ENCODE measurements at regions not wholly inside any gene's neighbourhood (a gene's known extent, or its start where the extent isn't known, plus 50 kb on each side); places are given as distances from the start of the nearest gene placed in this dataset.
"Not testable (repeated sequence)": the region's sequence is repeated elsewhere in the genome, so short reads cannot be mapped to it uniquely, and the experiment has no call there.

DNA sequence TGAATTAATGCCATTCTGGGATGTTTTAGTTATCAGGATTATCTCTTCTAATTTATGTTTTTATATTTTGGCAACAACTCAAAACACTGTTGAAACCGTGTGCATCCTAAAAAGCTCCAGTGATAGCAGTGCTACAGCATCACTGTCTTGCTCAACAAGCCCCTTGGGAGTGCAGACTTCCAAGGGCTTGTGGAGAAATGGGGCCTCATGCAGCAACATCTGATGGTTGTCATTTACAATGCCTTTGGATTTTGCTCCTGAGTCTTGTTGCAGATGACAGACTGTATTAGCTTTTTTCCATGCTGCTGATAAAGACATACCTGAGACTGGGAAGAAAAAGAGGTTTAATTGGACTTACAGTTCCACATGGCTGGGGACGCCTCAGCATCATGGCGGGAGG is 515.4 kb downstream of the NEBL start:
- no peak for DNase-seq

DNA sequence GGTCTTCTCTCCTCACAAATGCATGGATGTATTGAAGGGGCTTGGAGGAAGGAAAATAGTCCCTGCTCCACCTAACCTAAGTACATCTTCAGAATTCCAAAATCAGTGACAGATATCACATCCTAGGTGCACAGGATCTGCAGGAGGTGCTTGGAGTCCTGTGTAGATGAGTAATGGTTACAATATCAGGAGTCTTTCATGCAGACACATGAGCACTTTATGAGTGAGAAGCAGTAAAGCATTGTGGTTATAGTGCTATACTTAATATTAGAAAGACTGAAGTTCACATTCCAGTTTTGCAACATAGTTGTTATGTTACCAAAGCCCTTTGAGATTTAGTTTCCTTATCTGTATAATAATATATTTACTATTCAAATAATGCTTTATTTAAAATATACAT is 516.7 kb downstream of the NEBL start:
- DNase-seq = no peak

DNA sequence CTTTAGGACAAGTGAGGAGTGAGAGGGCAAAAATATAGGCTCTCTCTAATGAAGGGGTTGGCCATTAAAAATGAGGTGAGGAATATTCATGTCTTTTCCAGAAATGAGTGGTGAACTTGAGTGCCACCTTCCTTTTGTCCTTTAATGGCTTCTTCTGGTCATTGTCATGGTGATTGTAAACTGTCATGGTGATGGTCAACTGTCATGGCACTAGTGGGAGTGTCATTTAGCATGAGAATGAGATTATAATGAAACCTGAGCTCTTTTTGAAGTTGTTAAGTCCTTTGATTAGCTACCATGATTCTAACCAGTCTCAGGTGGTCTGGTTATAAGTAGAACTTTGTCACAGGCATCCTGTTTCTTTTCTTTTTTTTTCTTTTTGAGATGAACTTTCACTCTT is 524.4 kb downstream of the NEBL start:
- no peak for DNase-seq

DNA sequence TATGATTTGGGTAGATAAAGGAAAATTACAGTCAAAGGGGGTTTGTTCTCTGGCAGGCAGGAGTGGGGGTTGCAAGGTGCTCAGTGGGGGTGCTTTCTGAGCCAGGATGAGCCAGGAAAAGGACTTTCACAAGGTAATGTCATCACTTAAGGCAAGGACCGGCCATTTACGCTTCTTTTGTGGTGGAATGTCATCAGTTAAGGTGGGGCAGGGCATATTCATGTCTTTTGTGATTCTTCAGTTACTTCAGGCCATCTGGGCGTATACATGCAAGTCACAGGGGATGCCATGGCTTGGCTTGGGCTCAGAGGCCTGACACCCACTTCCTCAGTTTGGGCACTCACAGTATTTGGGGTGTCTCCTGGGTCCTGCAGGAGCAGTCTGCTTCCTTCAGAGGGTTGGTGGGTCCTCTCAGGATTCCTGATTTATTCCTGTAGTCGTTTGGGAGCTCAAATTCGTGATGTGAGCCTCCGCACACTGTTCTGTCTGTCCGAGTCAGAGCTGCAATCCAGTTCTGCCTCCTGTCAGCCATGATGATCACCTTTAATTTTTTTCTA is 526.1 kb downstream of the NEBL start:
- DNase-seq = not testable (repeated sequence)

DNA sequence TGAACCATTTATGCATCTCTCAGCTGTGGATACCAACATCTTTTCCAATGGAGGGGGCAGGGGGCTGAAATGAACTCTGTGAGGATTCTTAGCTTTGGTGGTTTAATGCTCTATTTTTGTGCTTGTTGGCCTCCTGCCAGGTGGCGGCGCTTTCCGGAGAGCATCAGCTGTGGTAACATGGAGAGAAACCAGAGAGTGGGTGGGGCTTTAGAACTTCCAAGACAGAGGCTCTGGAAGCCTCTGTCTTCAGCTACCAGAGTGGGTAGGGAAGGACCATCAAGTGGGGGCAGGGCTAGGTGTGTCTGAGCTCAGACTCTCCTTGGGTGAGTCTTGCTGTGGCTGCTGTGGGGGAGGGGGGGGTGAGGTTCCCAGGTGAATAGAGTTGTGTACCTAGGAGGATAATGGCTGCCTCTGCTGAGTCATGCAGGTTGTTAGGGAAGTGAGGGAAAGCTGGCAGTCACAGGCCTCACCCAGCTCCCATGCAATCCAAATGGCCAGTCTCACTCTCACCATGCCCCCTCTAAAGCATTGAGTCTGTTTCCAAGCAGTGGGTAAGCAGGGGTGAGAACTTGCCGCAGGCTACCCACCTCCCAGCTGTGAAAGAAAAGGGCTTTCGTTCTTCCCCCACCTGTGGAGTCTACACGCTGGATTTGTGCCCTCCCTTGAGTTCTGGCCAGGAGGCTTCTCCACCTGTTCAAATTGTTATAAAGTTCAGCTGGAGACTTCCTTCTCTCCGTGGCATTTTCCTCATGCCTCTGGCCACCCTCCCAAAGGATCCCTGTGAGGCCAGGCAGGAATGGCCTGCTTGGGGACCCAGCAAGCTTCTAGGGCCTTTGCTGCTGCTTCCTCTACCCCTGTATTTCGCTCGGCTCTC is 527.0 kb downstream of the NEBL start:
- no peak for DNase-seq

DNA sequence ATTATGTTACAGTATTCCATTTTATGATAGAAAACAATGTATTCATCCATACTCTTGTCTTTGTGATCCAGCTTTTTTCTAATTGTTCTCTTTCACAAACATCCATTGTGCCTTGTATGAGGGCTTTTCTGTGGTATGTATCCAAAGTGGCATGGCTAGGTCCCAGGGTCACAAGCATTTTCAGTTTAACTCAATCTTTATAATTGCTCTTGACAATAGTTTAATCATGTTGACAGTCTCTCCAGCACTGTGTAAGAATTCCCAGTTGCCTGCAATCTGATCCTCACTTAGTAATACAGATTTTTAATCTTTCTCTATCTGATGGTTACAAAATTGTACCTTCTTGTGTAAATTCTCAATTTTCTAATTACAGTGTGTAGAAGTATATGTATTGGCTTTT is 533.4 kb downstream of the NEBL start:
- DNase-seq = no peak

DNA sequence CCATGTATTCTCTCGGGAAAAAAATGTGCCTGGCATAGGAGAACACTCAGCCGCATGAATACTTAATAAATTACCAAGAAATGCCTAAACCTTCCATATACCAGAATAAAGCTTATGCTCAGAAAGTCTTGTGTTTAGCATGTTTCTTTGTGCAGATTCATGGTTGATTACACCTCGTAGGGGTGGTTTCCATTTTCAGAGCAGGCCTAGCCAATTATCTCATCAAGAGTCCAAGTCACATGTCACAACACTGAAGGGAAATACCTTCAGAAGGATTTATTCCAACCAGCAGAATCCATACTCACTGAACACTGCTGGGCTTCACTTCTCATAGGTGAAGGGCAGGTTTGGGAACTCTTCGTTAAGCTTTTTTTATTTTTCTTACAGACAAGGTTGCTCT is 539.7 kb downstream of the PLXDC2 start:
- no peak for DNase-seq

DNA sequence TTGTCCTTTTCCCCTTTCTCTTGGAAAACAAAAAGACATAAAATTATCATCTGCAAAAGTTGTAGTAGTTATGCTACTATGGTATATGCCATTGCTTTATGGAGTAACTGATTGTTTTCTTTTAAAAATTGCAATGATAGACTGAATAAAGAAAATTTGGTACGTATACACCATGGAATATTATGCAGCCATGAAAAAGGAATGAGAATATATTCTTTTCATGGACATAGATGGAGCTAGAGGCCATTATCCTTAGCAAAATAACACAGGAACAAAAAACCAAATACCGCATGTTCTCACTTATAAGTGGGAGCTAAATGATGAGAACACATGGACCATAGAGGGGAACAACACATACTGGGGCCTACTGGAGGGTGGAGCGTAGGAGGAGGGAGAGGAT is 538.8 kb downstream of the PLXDC2 start:
- DNase-seq = no peak

DNA sequence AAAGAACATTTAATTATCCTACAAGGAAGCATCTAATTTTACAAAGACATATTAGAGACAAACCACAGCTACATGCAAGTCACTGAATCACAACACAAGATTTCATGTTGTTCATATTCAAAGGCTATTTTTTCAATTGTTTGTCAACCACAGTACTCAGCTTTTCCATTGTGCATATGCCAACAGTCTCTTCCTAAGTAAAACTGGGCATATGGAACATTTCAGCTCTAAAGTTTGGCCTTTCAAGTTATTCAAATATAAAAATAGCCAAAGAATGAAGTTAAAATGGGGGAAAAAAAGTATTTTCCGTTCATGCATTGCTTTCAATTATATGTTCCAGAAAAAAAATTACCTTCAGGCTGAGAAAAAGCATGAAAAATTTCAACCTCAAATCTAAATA is 537.9 kb downstream of the PLXDC2 start:
- DNase-seq = no peak

DNA sequence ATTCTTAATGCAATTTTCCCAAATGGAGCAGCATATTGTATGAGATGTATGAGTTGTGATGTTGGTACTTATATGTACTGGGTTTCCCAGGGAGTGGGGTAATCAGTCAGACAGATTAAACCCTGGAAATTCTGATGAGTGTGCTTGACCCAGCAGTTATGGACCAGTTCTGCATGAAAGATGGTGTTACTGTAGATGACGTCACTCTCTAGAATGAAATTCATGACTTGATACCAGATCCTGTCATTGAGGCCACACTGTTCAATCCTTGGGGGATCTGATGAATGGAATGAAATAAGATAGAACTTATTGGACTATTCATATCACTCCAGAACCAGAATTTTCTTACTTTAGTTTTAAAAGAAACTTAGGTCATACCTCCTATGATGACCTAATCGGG is 534.3 kb downstream of the PLXDC2 start:
- DNase-seq = no peak

DNA sequence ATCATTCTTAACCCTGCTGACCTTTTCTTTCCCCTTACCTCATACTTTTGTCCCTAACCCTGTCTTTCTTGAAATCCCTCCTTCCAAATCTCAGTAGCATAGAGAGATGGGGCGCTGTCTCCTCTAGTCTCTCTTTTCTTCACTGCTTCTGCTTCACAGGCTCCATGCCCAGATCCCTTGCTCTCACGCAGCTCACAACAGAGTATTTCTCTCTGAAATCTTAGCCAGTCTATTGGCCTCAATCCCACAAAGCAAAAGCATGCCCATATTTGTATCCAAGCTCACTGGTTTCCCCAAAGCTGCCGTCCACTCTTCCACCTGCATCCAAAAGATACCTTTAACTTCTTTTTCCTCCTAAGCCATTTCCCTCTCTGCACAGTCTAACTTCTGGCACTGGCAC is 526.8 kb downstream of the PLXDC2 start:
- no peak for DNase-seq
